Endodermal cell (in vitro differentiated cells): ENCODE measurements at regions not wholly inside any gene's neighbourhood (a gene's known extent, or its start where the extent isn't known, plus 50 kb on each side); places are given as distances from the start of the nearest gene placed in this dataset.

ENCODE experiments used
- DNase-seq: peaks from one replicate; pipeline ENCODE4 v3.0.0-alpha.2; 2017
- H3K27ac ChIP-seq: 2 replicates; pipeline ENCODE4 v1.5.1; 2013; ENCODE audit warnings: mild to moderate bottlenecking, low read depth, low read length, moderate library complexity
- H3K27me3 ChIP-seq: 2 replicates; pipeline ENCODE4 v1.6.1; 2013; ENCODE audit warnings: mild to moderate bottlenecking, low read length, moderate library complexity; ENCODE audit not compliant: insufficient read depth, control insufficient read depth, poor library complexity, severe bottlenecking
- H3K36me3 ChIP-seq: 2 replicates; pipeline ENCODE4 v1.7.0; 2013; ENCODE audit warnings: mild to moderate bottlenecking, low read length, moderate library complexity; ENCODE audit not compliant: control insufficient read depth, insufficient read depth
- H3K4me1 ChIP-seq: one replicate; pipeline ENCODE4 v1.7.0; 2013; ENCODE audit warnings: low read length; ENCODE audit not compliant: control insufficient read depth, insufficient read depth
- H3K4me3 ChIP-seq: 2 replicates; pipeline ENCODE4 v1.5.1; 2013; ENCODE audit warnings: mild to moderate bottlenecking, low read length, moderate library complexity
- H3K9ac ChIP-seq: 2 replicates; pipeline ENCODE4 v1.6.1; 2013; ENCODE audit warnings: mild to moderate bottlenecking, low read length, moderate library complexity; ENCODE audit not compliant: poor library complexity, severe bottlenecking; ENCODE audit errors: extremely low read depth
- H3K9me3 ChIP-seq: 2 replicates; pipeline ENCODE4 v1.6.1; 2013; ENCODE audit warnings: mild to moderate bottlenecking, low read length, moderate library complexity; ENCODE audit not compliant: control insufficient read depth
- H3K27ac Mint-ChIP-seq: 2 replicates; pipeline ENCODE4 v1.8.0; 2020; ENCODE audit warnings: mixed read lengths
- H3K27me3 Mint-ChIP-seq: 2 replicates; pipeline ENCODE4 v1.8.0; 2021; ENCODE audit warnings: mild to moderate bottlenecking, mixed read lengths; ENCODE audit not compliant: insufficient read depth
- H3K36me3 Mint-ChIP-seq: 2 replicates; pipeline ENCODE4 v1.8.0; 2020; ENCODE audit warnings: low read depth, mixed read lengths
- H3K4me1 Mint-ChIP-seq: 2 replicates; pipeline ENCODE4 v1.8.0; 2020; ENCODE audit warnings: mixed read lengths
- H3K4me3 Mint-ChIP-seq: 2 replicates; pipeline ENCODE4 v1.8.0; 2020; ENCODE audit warnings: mild to moderate bottlenecking, moderate library complexity, mixed read lengths
- H3K9me3 Mint-ChIP-seq: 2 replicates; pipeline ENCODE4 v1.8.0; 2020; ENCODE audit warnings: mild to moderate bottlenecking, mixed read lengths
- WGBS, 2 experiments: methylation state at CpG; one replicate each; pipeline versions ENCODE4 v1.1.5 to v1.1.7; 2013; ENCODE audit warnings: missing lambda C conversion rate in 2 of 2, mixed read lengths in 1 of 2; ENCODE audit not compliant: insufficient coverage in 1 of 2, insufficient read length in 1 of 2; 5-methylcytosine and 5-hydroxymethylcytosine counted together
- TF ChIP-seq, protein P1 (sequence below): fragments of 200-600 bp; sonication (generic); conservative IDR thresholded peaks from 2 replicates; pipeline ENCODE4 v1.5.0; 2021; ENCODE audit warnings: antibody characterized with exemption, mild to moderate bottlenecking

DNA sequence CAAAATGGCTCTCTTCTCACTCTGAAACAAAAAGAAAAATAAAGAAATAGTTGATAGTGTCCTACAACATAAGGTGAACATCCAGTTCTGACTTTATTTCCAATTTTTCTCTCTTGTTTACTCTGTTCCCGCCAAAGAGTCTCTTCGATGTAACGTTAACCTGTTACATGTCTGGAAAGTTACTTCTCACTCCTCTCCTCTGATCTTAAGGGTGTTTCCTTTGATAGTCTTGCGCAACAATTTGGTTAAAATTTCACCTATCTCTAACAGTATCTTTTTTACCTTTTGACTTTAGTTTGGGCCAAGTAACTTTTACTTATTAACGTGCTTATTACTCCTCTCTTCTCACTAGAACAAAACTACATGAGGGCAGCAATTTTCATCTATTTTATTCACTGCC is 1450.2 kb downstream of the BRINP3 start:
- H3K36me3 Mint-ChIP-seq: no peaks in the 10 kb centered on the region
- 90 to 98% methylated on average over 5 of the region's 5 CpGs for WGBS, 2 experiments
- no peak for DNase-seq
- H3K9me3 Mint-ChIP-seq: peaks cover 5% of the 10 kb centered on the region
- no peaks in the 10 kb centered on the region for H3K27me3 Mint-ChIP-seq
- peaks cover 3% of the 10 kb centered on the region for H3K4me1 Mint-ChIP-seq
- Histone ChIP-seq H3K9ac (no peak overlapping the region), H3K27me3 (no peaks in the 10 kb centered on the region), H3K9me3 (no peaks in the 10 kb centered on the region), H3K36me3 (no peaks in the 10 kb centered on the region), H3K4me3 (no peak overlapping the region), H3K4me1 (no peaks in the 10 kb centered on the region), H3K27ac (no peak overlapping the region)
- no peak overlapping the region for H3K27ac Mint-ChIP-seq
- TF ChIP-seq, protein P1, sequence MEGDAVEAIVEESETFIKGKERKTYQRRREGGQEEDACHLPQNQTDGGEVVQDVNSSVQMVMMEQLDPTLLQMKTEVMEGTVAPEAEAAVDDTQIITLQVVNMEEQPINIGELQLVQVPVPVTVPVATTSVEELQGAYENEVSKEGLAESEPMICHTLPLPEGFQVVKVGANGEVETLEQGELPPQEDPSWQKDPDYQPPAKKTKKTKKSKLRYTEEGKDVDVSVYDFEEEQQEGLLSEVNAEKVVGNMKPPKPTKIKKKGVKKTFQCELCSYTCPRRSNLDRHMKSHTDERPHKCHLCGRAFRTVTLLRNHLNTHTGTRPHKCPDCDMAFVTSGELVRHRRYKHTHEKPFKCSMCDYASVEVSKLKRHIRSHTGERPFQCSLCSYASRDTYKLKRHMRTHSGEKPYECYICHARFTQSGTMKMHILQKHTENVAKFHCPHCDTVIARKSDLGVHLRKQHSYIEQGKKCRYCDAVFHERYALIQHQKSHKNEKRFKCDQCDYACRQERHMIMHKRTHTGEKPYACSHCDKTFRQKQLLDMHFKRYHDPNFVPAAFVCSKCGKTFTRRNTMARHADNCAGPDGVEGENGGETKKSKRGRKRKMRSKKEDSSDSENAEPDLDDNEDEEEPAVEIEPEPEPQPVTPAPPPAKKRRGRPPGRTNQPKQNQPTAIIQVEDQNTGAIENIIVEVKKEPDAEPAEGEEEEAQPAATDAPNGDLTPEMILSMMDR: no peak
- H3K4me3 Mint-ChIP-seq: no peak overlapping the region

DNA sequence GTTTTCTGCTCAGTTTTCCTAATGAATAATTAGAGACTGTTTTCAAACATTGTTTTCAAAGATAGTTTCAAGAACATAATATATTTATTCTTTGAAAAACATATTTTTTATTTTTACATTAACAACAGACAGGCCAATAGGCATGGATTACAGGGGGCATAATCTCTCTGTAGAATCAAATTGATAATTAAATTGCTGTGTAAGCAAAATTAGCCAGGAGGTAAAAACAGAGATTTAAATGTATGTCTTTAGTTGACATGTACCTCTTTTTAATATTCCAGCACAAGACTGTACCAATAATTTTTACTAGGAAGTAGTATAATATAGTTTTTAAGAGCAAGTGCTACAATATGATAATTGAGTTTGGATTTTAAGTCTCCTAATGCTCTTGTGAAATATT is 1444.5 kb downstream of the BRINP3 start:
- Histone ChIP-seq H3K27ac (no peak overlapping the region), H3K27me3 (no peaks in the 10 kb centered on the region), H3K9me3 (no peaks in the 10 kb centered on the region), H3K4me1 (no peaks in the 10 kb centered on the region), H3K9ac (no peak overlapping the region), H3K4me3 (no peak overlapping the region), H3K36me3 (no peaks in the 10 kb centered on the region)
- no peak for DNase-seq
- no peak overlapping the region for H3K27ac Mint-ChIP-seq
- no peak overlapping the region for H3K4me3 Mint-ChIP-seq
- no peaks in the 10 kb centered on the region for H3K9me3 Mint-ChIP-seq
- peaks cover 3% of the 10 kb centered on the region for H3K4me1 Mint-ChIP-seq
- no peaks in the 10 kb centered on the region for H3K36me3 Mint-ChIP-seq
- TF ChIP-seq, protein P1: no peak
- H3K27me3 Mint-ChIP-seq: no peaks in the 10 kb centered on the region

DNA sequence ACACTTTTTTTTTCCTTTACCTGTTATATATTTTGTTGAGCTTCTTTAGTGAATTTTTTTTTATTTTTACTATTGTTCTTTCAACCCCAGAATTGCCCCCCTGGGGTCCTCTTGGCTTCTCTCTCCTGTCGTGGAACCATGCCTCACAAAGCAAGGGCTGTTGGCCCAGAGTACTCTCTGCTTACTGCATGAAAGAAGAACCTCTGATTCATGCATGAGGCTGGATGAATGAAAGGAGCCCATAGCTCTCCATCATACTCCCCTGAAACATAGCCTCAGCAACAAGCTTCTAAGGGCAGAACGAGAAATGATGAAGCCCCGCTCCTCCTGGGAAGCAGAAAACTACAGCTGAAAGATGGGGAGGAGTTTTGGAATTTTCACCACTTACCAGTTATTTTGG is 1441.0 kb downstream of the BRINP3 start:
- H3K27me3 ChIP-seq: no peaks in the 10 kb centered on the region
- no peaks in the 10 kb centered on the region for H3K4me1 ChIP-seq
- no peak overlapping the region for H3K27ac Mint-ChIP-seq
- no peaks in the 10 kb centered on the region for H3K27me3 Mint-ChIP-seq
- no peaks in the 10 kb centered on the region for H3K36me3 Mint-ChIP-seq
- H3K4me3 Mint-ChIP-seq: no peak overlapping the region
- H3K4me1 Mint-ChIP-seq: no peaks in the 10 kb centered on the region
- TF ChIP-seq, protein P1: no peak
- no peak overlapping the region for H3K4me3 ChIP-seq
- no peaks in the 10 kb centered on the region for H3K9me3 Mint-ChIP-seq
- H3K9ac ChIP-seq: no peak overlapping the region
- H3K9me3 ChIP-seq: no peaks in the 10 kb centered on the region
- no peak overlapping the region for H3K27ac ChIP-seq
- DNase-seq: peak; percentile 43
- 73% methylated on average over 3 of the region's 3 CpGs; no CpG with 5 or more reads in 1 of the 2 experiments for WGBS, 2 experiments
- no peaks in the 10 kb centered on the region for H3K36me3 ChIP-seq
